Progenitor cell of endocrine pancreas (in vitro differentiated cells): ENCODE measurements at regions not wholly inside any gene's neighbourhood (a gene's known extent, or its start where the extent isn't known, plus 50 kb on each side); places are given as distances from the start of the nearest gene placed in this dataset.

Source experiments
- DNase-seq: peaks from one replicate; pipeline ENCODE4 v3.0.0; 2021; ENCODE audit warnings: low spot score; ENCODE audit not compliant: unreplicated experiment
- H3K27ac Mint-ChIP-seq: 2 replicates; pipeline ENCODE4 v1.8.0; 2021; ENCODE audit warnings: mild to moderate bottlenecking, moderate library complexity, mixed read lengths
- H3K27me3 Mint-ChIP-seq: 2 replicates; pipeline ENCODE4 v1.8.0; 2021; ENCODE audit warnings: mixed read lengths
- H3K36me3 Mint-ChIP-seq: 2 replicates; pipeline ENCODE4 v1.8.0; 2022; ENCODE audit warnings: mixed read lengths; ENCODE audit not compliant: insufficient read depth
- H3K4me1 Mint-ChIP-seq: 2 replicates; pipeline ENCODE4 v1.8.0; 2021; ENCODE audit warnings: low read depth, mixed read lengths
- H3K4me3 Mint-ChIP-seq: 2 replicates; pipeline ENCODE4 v1.8.0; 2021; ENCODE audit warnings: low read depth, mild to moderate bottlenecking, moderate library complexity, mixed read lengths
- H3K9me3 Mint-ChIP-seq: 2 replicates; pipeline ENCODE4 v1.8.0; 2021; ENCODE audit warnings: low read depth, mixed read lengths
- TF ChIP-seq, protein P1 (sequence below): fragments of 200-600 bp; sonication (generic); IDR thresholded peaks from one replicate; pipeline ENCODE4 v1.5.0; 2021; ENCODE audit warnings: antibody characterized with exemption, mild to moderate bottlenecking; ENCODE audit not compliant: unreplicated experiment

DNA sequence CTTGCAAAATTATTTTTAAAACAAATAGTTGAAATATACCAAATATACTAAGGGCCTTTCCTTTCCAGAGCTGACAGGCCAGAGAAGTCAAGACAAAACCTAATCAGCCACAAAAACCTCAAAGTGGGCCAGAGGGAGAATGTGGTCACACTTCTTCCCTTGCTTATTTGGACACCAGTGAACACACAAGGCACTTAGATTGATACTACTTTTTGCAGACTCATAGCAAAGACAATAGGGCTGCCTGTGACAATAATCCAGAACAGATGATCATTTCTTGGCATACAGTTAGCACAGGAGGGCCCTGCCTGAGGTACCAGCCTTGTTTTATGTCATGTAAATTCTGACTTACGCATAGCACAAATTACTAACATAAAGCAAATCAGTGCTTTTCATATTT lies 215.7 kb upstream of the NEIL3 start:
- Mint-ChIP-seq H3K36me3 (no peaks in the 10 kb centered on the region), H3K9me3 (no peaks in the 10 kb centered on the region), H3K27ac (no peak overlapping the region), H3K4me3 (no peak overlapping the region), H3K27me3 (no peaks in the 10 kb centered on the region), H3K4me1 (no peaks in the 10 kb centered on the region)
- TF ChIP-seq, protein P1, sequence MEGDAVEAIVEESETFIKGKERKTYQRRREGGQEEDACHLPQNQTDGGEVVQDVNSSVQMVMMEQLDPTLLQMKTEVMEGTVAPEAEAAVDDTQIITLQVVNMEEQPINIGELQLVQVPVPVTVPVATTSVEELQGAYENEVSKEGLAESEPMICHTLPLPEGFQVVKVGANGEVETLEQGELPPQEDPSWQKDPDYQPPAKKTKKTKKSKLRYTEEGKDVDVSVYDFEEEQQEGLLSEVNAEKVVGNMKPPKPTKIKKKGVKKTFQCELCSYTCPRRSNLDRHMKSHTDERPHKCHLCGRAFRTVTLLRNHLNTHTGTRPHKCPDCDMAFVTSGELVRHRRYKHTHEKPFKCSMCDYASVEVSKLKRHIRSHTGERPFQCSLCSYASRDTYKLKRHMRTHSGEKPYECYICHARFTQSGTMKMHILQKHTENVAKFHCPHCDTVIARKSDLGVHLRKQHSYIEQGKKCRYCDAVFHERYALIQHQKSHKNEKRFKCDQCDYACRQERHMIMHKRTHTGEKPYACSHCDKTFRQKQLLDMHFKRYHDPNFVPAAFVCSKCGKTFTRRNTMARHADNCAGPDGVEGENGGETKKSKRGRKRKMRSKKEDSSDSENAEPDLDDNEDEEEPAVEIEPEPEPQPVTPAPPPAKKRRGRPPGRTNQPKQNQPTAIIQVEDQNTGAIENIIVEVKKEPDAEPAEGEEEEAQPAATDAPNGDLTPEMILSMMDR: no peak
- no peak for DNase-seq

DNA sequence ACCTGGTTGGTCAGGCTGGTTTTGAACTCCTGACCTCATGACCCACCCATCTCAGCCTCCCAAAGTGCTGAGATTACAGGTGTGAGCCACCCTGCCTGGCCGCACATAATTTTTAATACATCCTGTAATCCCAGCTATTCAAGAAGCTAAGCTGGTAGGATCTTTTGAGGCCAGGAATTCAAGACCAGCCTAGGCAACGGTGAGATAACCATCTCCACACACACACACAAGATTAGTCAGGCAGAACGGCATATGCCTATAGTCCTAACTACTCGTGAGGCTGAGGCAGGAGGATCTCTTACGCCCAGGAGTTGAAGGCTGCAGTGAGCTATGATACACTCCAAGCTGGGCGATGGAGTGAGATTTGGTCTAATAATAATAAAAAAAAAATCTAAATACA lies 212.4 kb upstream of the NEIL3 start:
- Mint-ChIP-seq H3K27ac (no peak overlapping the region), H3K27me3 (no peaks in the 10 kb centered on the region), H3K9me3 (no peaks in the 10 kb centered on the region), H3K36me3 (no peaks in the 10 kb centered on the region), H3K4me3 (no peak overlapping the region), H3K4me1 (peaks cover 4% of the 10 kb centered on the region)
- TF ChIP-seq, protein P1: no peak
- no peak for DNase-seq

DNA sequence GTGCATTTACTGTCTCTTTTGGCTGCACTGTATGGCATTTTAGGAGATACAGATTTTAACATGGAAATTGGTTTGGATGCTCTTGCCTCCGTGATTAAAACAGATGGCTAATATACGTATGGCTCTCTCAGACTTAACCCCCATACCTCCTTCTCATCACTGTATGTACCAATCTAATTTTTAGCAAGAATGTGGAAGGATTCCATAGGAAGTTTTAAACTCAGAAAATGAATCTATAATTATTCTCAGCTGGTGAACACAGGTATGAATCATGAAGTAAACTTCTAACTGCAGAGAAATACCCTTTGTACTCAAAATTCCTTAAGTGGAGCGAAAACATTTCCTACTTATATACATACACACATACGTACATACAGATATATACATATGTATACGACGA lies 210.5 kb upstream of the NEIL3 start:
- TF ChIP-seq, protein P1: no peak
- no peak overlapping the region for H3K4me3 Mint-ChIP-seq
- no peaks in the 10 kb centered on the region for H3K36me3 Mint-ChIP-seq
- H3K27me3 Mint-ChIP-seq: no peaks in the 10 kb centered on the region
- no peak overlapping the region for H3K27ac Mint-ChIP-seq
- H3K4me1 Mint-ChIP-seq: peaks cover 4% of the 10 kb centered on the region
- H3K9me3 Mint-ChIP-seq: no peaks in the 10 kb centered on the region
- no peak for DNase-seq

DNA sequence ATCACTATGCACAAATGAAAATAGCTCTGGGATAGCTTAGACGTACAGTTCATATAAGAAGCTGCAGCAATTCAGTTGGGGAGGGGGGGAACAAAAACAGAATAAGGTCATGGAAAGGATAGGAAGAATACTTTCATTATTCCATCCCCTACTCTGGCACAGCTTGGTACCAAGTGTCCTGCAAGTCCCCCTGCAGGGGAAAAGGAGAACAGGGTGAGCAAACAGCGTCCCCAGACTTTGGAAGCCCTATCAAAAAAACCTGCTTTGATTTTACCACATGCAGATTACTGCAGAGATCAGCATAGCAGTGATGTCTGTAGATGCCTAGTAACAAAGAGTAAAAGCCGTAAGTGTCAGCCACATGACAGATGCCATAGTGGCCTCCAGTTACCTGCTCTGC lies 209.4 kb upstream of the NEIL3 start:
- no peak overlapping the region for H3K4me3 Mint-ChIP-seq
- no peak overlapping the region for H3K27ac Mint-ChIP-seq
- no peaks in the 10 kb centered on the region for H3K27me3 Mint-ChIP-seq
- TF ChIP-seq, protein P1: no peak
- H3K9me3 Mint-ChIP-seq: no peaks in the 10 kb centered on the region
- no peak for DNase-seq
- H3K36me3 Mint-ChIP-seq: no peaks in the 10 kb centered on the region
- H3K4me1 Mint-ChIP-seq: peaks cover 4% of the 10 kb centered on the region

DNA sequence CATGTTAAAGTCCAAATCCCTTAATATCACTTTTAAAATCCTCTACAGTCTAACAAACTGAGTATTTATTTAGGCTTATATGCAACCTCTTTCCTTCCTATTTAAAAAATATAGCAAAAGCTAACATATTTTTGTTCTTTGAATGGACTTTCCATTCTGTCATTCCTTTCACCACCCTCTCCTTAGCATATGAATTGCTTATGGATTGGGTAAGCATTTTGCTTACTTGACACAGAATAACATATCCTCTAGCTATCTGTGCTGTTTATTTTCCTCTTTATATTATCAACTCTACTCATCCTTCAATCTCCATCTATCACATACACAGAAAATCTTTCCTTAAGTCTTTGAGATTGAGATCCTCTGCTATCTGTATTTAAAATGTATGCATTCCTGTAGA lies 206.1 kb upstream of the NEIL3 start:
- Mint-ChIP-seq H3K4me1 (peaks cover 4% of the 10 kb centered on the region), H3K36me3 (no peaks in the 10 kb centered on the region), H3K27ac (no peak overlapping the region), H3K9me3 (no peaks in the 10 kb centered on the region), H3K4me3 (no peak overlapping the region), H3K27me3 (no peaks in the 10 kb centered on the region)
- TF ChIP-seq, protein P1: no peak
- DNase-seq: no peak
